OCI-LY3 (cell line): ENCODE measurements at regions not wholly inside any gene's neighbourhood (a gene's known extent, or its start where the extent isn't known, plus 50 kb on each side); places are given as distances from the start of the nearest gene placed in this dataset.

Source experiments
- H2AFZ ChIP-seq: fragments of 200-600, 300-600 bp; shearing (Covaris generic); 2 replicates; pipeline ENCODE4 v1.6.0; 2014; ENCODE audit warnings: antibody characterized with exemption, low read depth, low read length
- H3K27ac ChIP-seq: fragments of 200-600, 300-600 bp; sonication (generic); 2 replicates; pipeline ENCODE4 v1.5.1; 2014; ENCODE audit warnings: mild to moderate bottlenecking, low read length, moderate library complexity, mixed read lengths
- H3K27me3 ChIP-seq: fragments of 200-600, 300-600 bp; sonication (generic); 2 replicates; pipeline ENCODE4 v1.6.1; 2014; ENCODE audit warnings: low read depth, low read length, mixed read lengths
- H3K36me3 ChIP-seq: fragments of 200-600, 300-600 bp; sonication (generic); replicated peaks from 2 replicates; pipeline ENCODE3; 2014; ENCODE audit warnings: low read depth, low read length, mixed read lengths
- H3K4me1 ChIP-seq: fragments of 300-600, 200-600 bp; sonication (generic); 2 replicates; pipeline ENCODE4 v1.6.1; 2014; ENCODE audit warnings: low read length, mixed read lengths
- H3K4me2 ChIP-seq: fragments of 200-600, 300-600 bp; sonication (generic); 2 replicates; pipeline ENCODE4 v1.6.1; 2014; ENCODE audit warnings: low read length, mixed read lengths
- H3K4me3 ChIP-seq: fragments of 300-600, 200-600 bp; sonication (generic); 2 replicates; pipeline ENCODE4 v1.5.1; 2014; ENCODE audit warnings: antibody characterized with exemption, mild to moderate bottlenecking, low read length, moderate library complexity
- H3K79me2 ChIP-seq: fragments of 300-600, 200-600 bp; shearing (Covaris generic); 2 replicates; pipeline ENCODE4 v1.6.1; 2014; ENCODE audit warnings: mild to moderate bottlenecking, low read length, mixed read lengths
- H3K9ac ChIP-seq: fragments of 300-600, 200-600 bp; shearing (Covaris generic); 2 replicates; pipeline ENCODE4 v1.6.0; 2014; ENCODE audit warnings: mild to moderate bottlenecking, low read length, moderate library complexity
- H3K9me3 ChIP-seq: fragments of 200-600, 300-600 bp; shearing (Covaris generic); 2 replicates; pipeline ENCODE4 v1.6.1; 2014; ENCODE audit warnings: low read length, mixed read lengths; ENCODE audit not compliant: insufficient read depth
- H4K20me1 ChIP-seq: fragments of 200-600, 300-600 bp; sonication (generic); 2 replicates; pipeline ENCODE4 v1.6.1; 2016; ENCODE audit warnings: low read length, mixed read lengths; ENCODE audit not compliant: insufficient read depth
- EZH2phosphoT487 ChIP-seq: fragments of 200-600 bp; shearing (Covaris generic); IDR thresholded peaks from 2 replicates; pipeline ENCODE4 v1.6.1; 2018; ENCODE audit warnings: antibody characterized with exemption, mixed run types, low read depth
- TF ChIP-seq, protein P1 (sequence below): fragments of 200-600, 300-600 bp; sonication (generic); IDR thresholded peaks from 2 replicates; pipeline ENCODE4 v1.5.1; 2014; ENCODE audit warnings: antibody characterized with exemption, low read length, low read depth

DNA sequence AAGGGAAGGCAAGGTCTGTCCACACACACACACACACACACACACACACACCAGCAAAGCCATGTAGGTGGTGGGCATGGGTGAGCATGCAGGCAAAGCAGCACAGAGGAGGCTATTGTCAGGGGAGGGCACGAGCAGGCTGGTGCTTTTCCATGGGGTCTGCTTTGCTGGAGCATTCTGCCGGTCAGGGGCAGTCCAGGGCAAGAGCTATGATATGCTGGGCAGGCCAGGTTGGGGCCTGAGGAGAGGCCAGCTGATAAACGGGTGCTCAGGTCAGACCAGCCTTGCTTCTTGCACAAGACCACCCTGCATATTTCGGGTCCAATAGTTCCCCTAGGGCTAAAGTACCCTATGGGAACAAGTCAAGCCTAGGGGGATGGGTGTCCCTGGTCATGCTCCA, 253.9 kb upstream of the DMAC1 start:
- no peak overlapping the region for H3K4me3 ChIP-seq
- TF ChIP-seq, protein P1, sequence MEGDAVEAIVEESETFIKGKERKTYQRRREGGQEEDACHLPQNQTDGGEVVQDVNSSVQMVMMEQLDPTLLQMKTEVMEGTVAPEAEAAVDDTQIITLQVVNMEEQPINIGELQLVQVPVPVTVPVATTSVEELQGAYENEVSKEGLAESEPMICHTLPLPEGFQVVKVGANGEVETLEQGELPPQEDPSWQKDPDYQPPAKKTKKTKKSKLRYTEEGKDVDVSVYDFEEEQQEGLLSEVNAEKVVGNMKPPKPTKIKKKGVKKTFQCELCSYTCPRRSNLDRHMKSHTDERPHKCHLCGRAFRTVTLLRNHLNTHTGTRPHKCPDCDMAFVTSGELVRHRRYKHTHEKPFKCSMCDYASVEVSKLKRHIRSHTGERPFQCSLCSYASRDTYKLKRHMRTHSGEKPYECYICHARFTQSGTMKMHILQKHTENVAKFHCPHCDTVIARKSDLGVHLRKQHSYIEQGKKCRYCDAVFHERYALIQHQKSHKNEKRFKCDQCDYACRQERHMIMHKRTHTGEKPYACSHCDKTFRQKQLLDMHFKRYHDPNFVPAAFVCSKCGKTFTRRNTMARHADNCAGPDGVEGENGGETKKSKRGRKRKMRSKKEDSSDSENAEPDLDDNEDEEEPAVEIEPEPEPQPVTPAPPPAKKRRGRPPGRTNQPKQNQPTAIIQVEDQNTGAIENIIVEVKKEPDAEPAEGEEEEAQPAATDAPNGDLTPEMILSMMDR = no peak
- TF ChIP-seq EZH2phosphoT487 = no peak
- H4K20me1 ChIP-seq = no peaks in the 10 kb centered on the region
- no peak overlapping the region for H3K27ac ChIP-seq
- H2AFZ ChIP-seq = no peak overlapping the region
- no peaks in the 10 kb centered on the region for H3K36me3 ChIP-seq
- H3K4me2 ChIP-seq = no peak overlapping the region
- H3K9me3 ChIP-seq = no peaks in the 10 kb centered on the region
- H3K4me1 ChIP-seq = no peaks in the 10 kb centered on the region
- no peaks in the 10 kb centered on the region for H3K27me3 ChIP-seq
- H3K79me2 ChIP-seq = no peaks in the 10 kb centered on the region
- H3K9ac ChIP-seq = no peak overlapping the region

DNA sequence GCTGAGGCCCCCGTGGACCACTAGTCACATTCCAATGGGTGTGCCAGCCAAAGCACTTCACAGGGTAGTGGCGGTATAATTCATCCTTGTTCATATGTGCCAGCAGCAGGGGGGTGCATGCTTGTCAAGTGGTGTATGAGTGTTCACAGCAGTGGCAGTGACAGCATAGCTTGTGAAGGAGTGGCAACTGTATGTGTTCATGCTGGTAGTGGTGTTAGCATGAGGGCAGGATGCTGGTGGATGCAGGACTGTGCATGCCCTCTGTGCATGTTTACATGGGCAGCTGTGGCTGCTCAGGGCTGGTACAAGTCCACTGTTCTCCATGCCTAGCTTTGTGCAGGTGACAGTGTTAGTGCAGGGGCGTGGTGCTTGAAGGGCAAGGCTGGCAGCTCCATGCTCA, 253.4 kb upstream of the DMAC1 start:
- no peak overlapping the region for H3K27ac ChIP-seq
- H3K9me3 ChIP-seq = no peaks in the 10 kb centered on the region
- no peak overlapping the region for H3K9ac ChIP-seq
- no peaks in the 10 kb centered on the region for H3K36me3 ChIP-seq
- TF ChIP-seq EZH2phosphoT487 = no peak
- TF ChIP-seq, protein P1 = no peak
- H3K27me3 ChIP-seq = no peaks in the 10 kb centered on the region
- H2AFZ ChIP-seq = no peak overlapping the region
- H3K79me2 ChIP-seq = no peaks in the 10 kb centered on the region
- H3K4me2 ChIP-seq = no peak overlapping the region
- H3K4me3 ChIP-seq = no peak overlapping the region
- H4K20me1 ChIP-seq = no peaks in the 10 kb centered on the region
- H3K4me1 ChIP-seq = no peaks in the 10 kb centered on the region

DNA sequence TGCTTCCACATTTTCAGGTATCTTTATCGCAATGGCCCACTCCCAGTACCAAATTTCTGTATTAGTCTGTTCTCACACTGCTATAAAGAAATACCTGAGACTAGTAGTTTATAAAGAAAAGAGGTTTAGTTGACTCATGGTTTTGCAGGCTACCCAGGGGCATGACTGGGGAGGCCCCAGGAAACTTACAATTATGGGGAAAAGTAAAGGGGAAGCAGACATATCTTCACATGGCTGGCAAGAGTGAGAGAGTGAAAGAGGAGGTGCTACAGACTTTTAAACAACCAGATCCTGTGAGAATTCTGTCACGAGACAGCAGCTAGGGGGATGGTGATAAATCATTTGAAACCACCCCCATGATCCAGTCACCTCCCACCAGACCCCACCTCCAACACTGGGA, 238.2 kb upstream of the DMAC1 start:
- Histone ChIP-seq H3K4me2 (no peak overlapping the region), H3K9ac (no peak overlapping the region), H3K9me3 (no peaks in the 10 kb centered on the region), H3K27ac (no peak overlapping the region), H3K4me1 (no peaks in the 10 kb centered on the region), H3K4me3 (no peak overlapping the region), H4K20me1 (no peaks in the 10 kb centered on the region), H3K36me3 (no peaks in the 10 kb centered on the region), H3K27me3 (no peaks in the 10 kb centered on the region), H2AFZ (no peak overlapping the region), H3K79me2 (no peaks in the 10 kb centered on the region)
- TF ChIP-seq, protein P1 = no peak
- TF ChIP-seq EZH2phosphoT487 = no peak

DNA sequence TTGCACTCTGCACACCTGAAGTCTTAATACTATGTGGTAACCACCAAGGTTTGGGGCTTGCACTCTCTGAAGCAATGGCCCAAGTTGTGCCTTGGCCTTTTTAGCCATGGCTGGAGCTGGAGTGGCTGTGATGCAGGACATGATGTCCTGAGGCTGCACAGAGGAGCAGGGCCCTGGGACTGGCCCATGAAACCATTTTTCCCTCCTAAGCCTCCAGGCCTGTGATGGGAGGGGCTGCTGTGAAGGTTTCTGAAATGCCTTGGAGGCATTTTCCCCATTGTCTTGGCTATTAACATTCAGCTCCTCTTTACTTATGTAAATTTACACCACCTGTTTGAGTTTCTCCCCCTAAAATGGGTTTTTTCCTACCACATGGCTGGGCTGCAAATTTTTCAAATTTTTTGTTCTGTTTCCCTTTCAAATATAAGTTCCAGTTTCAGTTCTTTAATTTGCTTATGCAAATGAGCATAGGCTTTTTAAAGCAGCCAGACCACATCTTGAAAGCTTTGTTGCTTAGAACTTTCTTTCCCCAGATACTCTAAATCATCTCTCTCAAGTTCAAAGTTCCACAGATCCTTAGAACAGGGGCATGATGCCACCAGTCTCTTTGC, 237.4 kb upstream of the DMAC1 start:
- Histone ChIP-seq H3K27me3 (no peaks in the 10 kb centered on the region), H3K27ac (no peak overlapping the region; the same call in 1 of the 2 replicates), H3K4me3 (no peak overlapping the region), H3K4me2 (no peak overlapping the region), H3K9ac (no peak overlapping the region), H3K79me2 (no peaks in the 10 kb centered on the region), H3K9me3 (no peaks in the 10 kb centered on the region), H2AFZ (no peak overlapping the region), H3K4me1 (no peaks in the 10 kb centered on the region), H4K20me1 (no peaks in the 10 kb centered on the region), H3K36me3 (no peaks in the 10 kb centered on the region)
- no peak for TF ChIP-seq EZH2phosphoT487
- TF ChIP-seq, protein P1 = no peak
